PC-3 (cell line): ENCODE measurements at regions not wholly inside any gene's neighbourhood (a gene's known extent, or its start where the extent isn't known, plus 50 kb on each side); places are given as distances from the start of the nearest gene placed in this dataset. TPM values are rescaled to one million over a fixed set of nuclear protein-coding genes. Genes with fewer than 3 reads are reported as not detected.

Source experiments
- microRNA-seq: library from miRNA; unstranded; fragments of <30 nt; microRNA quantifications from one replicate; pipeline ENCODE4 v1.1.0, GENCODE V29; 2020; ENCODE audit not compliant: unreplicated experiment

Small RNA genes lying in the stretch of these regions (microRNA-seq; reads per million reads assigned to microRNA genes)
- gene MIR4452, result not detected
